ENCODE measurements at regions not wholly inside any gene's neighbourhood (a gene's known extent, or its start where the extent isn't known, plus 50 kb on each side); places are given as distances from the start of the nearest gene placed in this dataset.

DNA sequence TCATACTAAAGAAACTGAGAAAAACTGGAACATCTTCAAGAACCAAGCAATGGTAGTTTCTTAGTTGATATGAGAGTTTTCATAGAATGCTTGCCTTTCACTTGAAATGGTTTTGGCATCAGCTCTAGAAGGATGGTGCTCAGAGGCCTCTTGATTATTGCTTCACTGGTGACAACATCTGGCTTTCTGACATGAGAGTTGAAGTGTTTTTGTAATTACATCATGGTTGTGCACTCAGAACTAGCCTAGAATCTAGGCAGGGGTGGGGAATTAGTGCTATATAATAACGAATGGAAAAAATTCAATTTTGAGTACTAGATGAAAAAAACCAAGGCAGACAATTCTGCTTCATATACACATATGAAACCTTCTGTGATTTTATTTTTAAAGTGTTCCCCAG lies 172.8 kb upstream of the LMNTD1 start:
- DNase-seq (no peak), ATAC-seq (no peak)
- Histone ChIP-seq H3K36me3 (ENCODE audit: low read depth) (no peaks in the 10 kb centered on the region), H3K4me1 (ENCODE audit: low read depth) (peaks cover 2% of the 10 kb centered on the region), H3K9me3 (no peaks in the 10 kb centered on the region), H3K4me3 (no peak overlapping the region)
- intact Hi-C loops (cut with DNase I, micrococcal nuclease), result no loop called here
- TF ChIP-seq CTCF (IDR thresholded peaks at IDR 0.05), result no peak

DNA sequence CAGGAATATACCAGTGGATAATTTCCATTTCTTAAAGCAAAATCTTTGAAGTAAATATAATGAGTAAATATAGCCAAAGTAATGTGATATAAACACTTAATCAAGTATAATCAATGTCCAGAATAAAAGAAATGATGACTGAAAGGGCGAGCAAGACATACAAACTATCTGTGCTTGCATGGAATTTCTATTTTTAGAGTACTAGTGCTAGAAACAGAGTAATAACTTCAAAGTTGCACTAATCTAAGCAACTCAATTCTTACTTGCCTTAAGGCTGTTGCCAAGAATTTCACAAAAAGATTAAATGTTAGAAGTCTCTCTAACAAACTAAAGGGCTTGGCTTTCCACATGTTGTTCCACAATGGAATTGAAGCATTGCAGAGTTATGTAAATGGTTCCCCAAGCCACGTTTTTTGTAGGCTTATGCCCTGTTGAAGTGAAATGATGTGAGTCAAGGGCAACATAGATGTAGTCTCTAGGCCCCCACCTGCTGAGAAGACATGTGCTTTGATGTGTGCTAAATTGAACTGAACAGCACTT lies 175.0 kb upstream of the LMNTD1 start:
- H3K4me3 ChIP-seq, result no peak overlapping the region
- TF ChIP-seq CTCF (IDR thresholded peaks at IDR 0.05), result no peak
- intact Hi-C loops (cut with DNase I, micrococcal nuclease), result no loop called here
- peaks cover 2% of the 10 kb centered on the region for H3K4me1 ChIP-seq (ENCODE audit: low read depth)
- DNase-seq (no peak), ATAC-seq (no peak)
- no peaks in the 10 kb centered on the region for H3K9me3 ChIP-seq
- no peaks in the 10 kb centered on the region for H3K36me3 ChIP-seq (ENCODE audit: low read depth)

DNA sequence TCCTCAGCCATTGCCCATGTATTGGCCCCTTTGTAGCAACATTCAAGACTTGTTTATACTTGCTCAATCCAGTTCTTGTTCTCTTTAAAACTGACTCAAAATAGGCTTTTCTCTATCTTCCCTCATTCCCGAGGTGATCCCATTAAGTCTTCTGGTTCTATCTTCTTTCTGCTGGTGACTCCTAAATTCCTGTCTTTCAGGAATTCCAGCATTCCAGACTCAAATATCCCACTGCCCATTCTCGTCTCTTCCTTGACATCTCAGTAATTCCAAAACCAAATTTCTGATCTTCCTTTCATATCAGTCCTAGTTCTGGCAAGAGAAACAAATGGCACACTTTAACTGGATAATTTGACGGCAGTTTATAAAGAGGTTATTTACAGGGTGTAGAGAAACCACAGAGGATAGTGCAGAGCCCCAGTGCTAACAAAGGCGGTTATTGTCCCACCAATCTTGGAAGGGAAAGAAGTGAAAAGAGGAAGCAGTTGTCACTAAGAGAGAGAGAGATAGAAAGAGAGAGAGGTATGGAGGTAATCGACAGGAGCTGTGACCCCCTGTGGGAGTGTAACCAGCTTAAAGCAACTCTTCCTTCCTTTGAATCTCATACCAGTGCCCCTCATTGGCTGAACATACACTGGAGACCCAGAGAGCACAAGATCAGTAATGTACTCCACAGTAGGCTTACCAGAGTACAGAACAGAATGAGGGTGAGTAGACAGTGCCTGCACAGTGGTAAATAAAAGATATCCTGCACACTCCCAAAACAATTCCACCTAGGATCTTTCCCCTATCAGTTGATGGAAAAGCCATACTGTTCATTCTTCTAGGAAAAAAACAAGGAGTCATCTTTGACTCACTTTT lies 177.6 kb upstream of the LMNTD1 start:
- peaks cover 2% of the 10 kb centered on the region for H3K4me1 ChIP-seq (ENCODE audit: low read depth)
- intact Hi-C loops (cut with DNase I, micrococcal nuclease), result no loop called here
- ATAC-seq (no peak), DNase-seq (no peak)
- H3K9me3 ChIP-seq, result no peaks in the 10 kb centered on the region
- no peaks in the 10 kb centered on the region for H3K36me3 ChIP-seq (ENCODE audit: low read depth)
- no peak overlapping the region for H3K4me3 ChIP-seq
- no peak for TF ChIP-seq CTCF (IDR thresholded peaks at IDR 0.05)

DNA sequence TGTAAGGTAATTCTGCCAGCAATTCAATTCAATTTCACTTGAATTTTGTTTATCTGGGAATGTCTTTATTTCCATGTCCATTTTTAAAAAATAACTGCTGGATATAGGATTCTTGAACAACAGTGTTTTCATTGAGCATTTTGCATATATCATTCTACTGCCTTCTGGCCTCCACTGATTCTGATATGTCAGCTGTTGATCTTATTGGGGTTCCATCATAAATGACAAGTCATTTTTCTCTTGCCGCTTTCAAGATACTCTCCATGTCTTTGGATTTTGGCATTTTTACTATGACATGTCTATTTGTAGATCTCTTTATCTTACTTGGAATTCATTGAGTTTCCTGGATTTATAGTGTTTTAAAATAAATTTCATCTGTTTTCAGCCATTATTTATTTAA lies 180.5 kb upstream of the LMNTD1 start:
- Histone ChIP-seq H3K4me3 (no peak overlapping the region), H3K4me1 (ENCODE audit: low read depth) (no peaks in the 10 kb centered on the region), H3K9me3 (no peaks in the 10 kb centered on the region), H3K36me3 (ENCODE audit: low read depth) (no peaks in the 10 kb centered on the region)
- ATAC-seq (no peak), DNase-seq (no peak)
- no peak for TF ChIP-seq CTCF (IDR thresholded peaks at IDR 0.05)
- intact Hi-C loops (cut with DNase I, micrococcal nuclease), result no loop called here

DNA sequence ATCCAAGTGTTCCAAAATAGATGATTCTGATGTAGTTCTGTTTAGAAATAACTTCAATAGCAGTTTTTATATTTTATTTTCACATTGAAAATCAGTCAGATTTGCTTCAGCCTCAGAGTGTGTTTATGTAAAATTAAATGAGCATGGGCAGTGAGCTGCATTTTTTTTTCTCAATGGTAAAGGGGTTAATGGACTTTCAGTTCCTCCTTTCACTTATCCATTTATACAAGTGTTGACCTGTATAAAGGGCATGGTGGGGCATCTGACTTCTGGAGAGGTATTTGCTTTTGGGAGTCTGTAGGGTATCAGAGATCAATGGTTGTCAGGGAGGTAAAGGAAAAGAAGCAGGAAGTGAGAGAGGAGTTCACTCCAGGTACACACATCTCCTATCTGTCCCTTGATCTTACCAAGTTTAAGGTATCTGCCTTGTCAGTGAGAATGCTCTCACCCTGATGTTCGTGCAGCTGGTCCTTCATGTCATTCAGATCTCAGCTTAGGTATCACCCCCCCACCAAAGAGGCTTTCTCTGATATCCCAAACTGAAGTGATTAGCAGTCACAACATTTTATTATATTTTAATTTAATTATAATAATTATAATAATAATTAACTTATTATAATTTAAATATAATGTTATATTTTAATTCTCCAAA lies 181.6 kb upstream of the LMNTD1 start:
- intact Hi-C loops (cut with DNase I, micrococcal nuclease), result no loop called here
- Histone ChIP-seq H3K4me3 (no peak overlapping the region), H3K9me3 (no peaks in the 10 kb centered on the region), H3K4me1 (ENCODE audit: low read depth) (no peaks in the 10 kb centered on the region), H3K36me3 (ENCODE audit: low read depth) (no peaks in the 10 kb centered on the region)
- TF ChIP-seq CTCF (IDR thresholded peaks at IDR 0.05), result no peak
- ATAC-seq (no peak), DNase-seq (no peak)

Measured in mucosa of descending colon (tissue), 3 donors.